HL-60 (cell line): ENCODE measurements at regions not wholly inside any gene's neighbourhood (a gene's known extent, or its start where the extent isn't known, plus 50 kb on each side); places are given as distances from the start of the nearest gene placed in this dataset.

Experiments
- CTCF ChIP-seq: IDR thresholded peaks from one replicate; pipeline ENCODE4 v1.5.1; 2011; ENCODE audit warnings: low read length, control low read depth, inconsistent platforms; ENCODE audit not compliant: insufficient read depth
- GABPA ChIP-seq: IDR thresholded peaks from 2 replicates; pipeline ENCODE4 v1.6.1; 2012; ENCODE audit warnings: low read depth
- POLR2AphosphoS5 ChIP-seq: IDR thresholded peaks from 2 replicates; pipeline ENCODE4 v1.6.1; 2012; ENCODE audit warnings: low read depth

GRCh38 chr6:127053032-127053874 is 65.2 kb upstream of the RSPO3 start:
- TF ChIP-seq CTCF = no peak
- no peak for TF ChIP-seq GABPA
- TF ChIP-seq POLR2AphosphoS5 = no peak
